GM18907 (cell line): ENCODE measurements at regions not wholly inside any gene's neighbourhood (a gene's known extent, or its start where the extent isn't known, plus 50 kb on each side); places are given as distances from the start of the nearest gene placed in this dataset.
"Not testable (repeated sequence)": the region's sequence is repeated elsewhere in the genome, so short reads cannot be mapped to it uniquely, and the experiment has no call there.

Source experiments
- ATAC-seq: cut with Tn5 transposase; IDR thresholded peaks from one replicate; pipeline ENCODE4 v1.9.1; 2021; ENCODE audit warnings: mild to moderate bottlenecking, moderate library complexity; ENCODE audit not compliant: unreplicated experiment

GRCh38 chr2:138298900-138299299 is 202.7 kb upstream of the SPOPL start:
- ATAC-seq: peak; percentile 80

DNA sequence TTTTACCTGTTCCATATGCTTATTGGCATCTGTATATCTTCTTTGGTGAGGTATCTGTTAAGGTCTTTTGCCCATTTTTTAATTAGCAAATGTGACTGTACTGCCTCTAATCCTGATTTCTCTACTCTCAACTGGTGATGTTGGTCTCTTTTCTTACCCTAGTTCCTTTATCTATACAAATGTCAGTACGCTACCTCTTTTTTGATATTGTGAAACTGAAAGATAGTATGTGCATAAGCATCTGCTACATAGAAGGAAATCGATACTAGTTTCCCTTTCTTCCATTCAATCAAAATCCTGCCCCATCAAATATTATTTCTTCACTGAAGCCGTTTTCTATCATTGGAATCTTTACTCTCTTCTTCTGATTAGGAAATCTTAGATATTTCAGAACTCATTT is 194.9 kb upstream of the SPOPL start:
- ATAC-seq: no peak

DNA sequence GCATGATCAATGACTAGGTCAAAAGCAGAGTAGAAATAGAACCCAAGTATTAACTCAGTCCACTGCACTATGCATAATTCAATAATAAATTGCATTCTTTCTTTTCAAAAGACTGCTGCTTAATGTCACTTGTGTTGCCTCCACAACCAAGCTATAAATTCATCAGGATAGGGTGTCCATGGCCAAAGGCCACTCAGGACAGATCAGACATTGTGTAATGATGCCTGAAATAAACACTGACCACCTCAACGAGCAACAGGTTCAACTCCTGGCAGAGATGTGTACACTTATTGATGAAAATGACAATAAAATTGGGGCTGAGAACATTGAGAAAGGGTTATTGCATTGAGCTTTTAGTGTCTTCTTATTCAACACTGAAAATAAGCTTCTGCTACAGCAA is 194.5 kb upstream of the SPOPL start:
- no peak for ATAC-seq

DNA sequence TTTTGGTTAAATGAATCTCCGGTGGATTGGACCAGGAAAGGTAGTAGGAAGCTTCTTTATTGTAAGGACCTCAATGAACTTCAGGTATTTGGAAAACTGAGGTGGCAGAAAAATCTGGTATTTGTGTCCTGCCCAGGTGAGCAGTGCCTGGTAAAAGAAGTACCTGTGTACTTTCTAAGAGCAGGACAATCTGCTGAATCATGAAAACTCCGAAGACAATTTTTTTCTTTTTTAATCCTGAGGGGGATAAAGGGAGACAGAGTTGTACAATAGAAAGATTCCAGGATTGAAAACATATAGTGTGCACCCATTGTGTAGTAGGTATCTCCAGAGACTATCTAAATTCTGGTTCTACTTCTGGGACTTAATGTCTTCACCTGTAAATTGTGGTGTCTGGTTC is 191.8 kb upstream of the SPOPL start:
- no peak for ATAC-seq

DNA sequence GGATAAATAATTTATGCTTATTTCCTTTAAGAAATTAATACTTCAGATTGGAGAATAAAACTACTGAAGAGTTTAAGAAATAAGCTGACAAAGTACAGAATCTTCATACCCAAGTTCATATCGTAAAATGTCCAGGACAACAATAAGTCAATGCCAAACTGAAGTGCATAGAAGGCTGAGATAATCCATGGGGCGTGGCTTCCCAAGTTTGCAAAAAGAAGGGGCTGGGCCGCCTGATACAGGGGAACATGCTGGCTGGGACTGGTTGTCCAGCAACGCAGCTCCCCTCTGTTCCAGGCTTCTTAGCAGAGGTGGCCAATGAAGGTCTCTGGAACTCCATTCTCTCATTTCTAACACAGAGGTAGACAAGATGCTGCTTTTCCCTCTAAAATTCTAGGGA is 189.5 kb upstream of the SPOPL start:
- ATAC-seq: no peak

GRCh38 chr2:138315619-138316018 is 186.0 kb upstream of the SPOPL start:
- not testable (repeated sequence) for ATAC-seq

- no peak for ATAC-seq
These were observed 182.0 kb upstream of the SPOPL start for GRCh38 chr2:138319616-138320015.

GRCh38 chr2:138321458-138321857 is 180.1 kb upstream of the SPOPL start:
- no peak for ATAC-seq

GRCh38 chr2:138323382-138324067 is 178.0 kb upstream of the SPOPL start:
- no peak for ATAC-seq

DNA sequence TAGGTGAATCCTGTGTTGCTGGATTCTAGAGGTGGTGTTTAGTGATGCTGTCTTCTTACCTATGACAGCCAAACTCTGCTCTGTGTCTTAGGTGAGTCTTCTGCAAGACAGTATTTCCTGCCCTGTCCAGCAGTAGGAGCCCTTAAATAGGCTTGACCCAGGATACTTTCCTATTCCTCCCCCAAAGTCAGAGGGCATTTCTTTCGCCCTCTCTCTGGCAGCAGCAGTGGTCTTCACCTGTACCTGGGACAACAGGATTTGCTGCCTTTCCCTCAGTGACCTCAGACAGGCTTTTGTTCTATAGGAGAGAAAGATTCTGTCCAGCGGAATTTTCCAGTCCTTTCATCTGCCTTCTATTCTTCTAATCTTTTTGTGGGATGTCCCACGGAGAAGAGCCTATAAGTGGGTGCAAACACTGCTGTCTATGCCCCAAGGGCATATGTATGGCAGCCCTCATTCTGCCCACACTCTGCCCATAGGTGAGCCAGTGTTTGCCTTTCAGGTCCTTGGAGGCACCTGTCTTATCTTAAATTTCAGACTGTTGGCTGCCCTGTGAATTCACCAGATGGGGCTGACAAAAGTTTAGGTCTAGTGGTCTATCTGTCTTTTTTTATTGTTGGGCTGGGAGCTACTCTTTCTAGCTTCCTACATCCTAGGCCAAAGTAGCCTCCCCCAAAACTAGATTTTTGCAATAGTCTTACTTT is 177.3 kb upstream of the SPOPL start:
- ATAC-seq: no peak

- ATAC-seq: no peak
These were observed 173.6 kb upstream of the SPOPL start for GRCh38 chr2:138327967-138328366.

GRCh38 chr2:138329162-138329561 is 172.4 kb upstream of the SPOPL start:
- ATAC-seq: no peak

DNA sequence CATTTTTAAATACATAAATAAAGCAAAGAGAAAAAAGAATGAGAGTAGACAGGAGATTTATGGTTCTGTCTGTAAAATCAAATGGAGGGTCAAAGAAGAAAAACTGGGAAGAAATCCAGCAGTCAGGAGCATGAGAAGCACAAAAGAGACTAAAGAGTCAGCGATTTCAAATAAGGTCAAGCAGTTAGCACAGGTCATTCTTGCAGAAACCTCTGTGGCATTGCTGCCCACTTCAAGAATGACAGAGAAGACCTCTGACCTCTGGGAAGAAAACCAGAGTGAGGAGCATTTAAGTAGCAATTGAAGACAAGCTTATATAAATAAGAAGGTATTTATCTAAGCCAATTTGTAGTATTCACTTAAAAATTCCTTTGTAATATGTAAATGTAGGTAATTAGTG is 172.0 kb upstream of the SPOPL start:
- no peak for ATAC-seq

- ATAC-seq: no peak
These were observed 168.4 kb upstream of the SPOPL start for GRCh38 chr2:138333121-138333520.

DNA sequence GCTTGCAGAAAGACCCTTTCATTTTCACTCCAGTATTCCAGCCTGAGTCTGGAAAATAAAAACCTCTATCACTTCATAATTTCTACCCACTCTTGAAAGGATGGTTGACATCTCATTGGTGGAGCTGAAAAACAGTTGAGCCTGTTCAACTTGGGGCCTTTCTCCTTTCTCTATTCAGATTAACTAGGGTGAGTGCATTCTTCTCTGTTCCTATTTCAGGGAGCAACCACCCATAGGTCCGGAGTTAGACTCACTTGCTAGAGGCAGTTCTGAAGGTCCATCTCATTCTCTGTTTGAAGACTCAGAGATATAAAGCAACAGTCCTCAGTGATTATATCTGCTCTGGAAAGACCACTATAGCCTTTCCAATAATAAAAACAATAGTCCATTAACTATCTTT is 167.9 kb upstream of the SPOPL start:
- no peak for ATAC-seq

DNA sequence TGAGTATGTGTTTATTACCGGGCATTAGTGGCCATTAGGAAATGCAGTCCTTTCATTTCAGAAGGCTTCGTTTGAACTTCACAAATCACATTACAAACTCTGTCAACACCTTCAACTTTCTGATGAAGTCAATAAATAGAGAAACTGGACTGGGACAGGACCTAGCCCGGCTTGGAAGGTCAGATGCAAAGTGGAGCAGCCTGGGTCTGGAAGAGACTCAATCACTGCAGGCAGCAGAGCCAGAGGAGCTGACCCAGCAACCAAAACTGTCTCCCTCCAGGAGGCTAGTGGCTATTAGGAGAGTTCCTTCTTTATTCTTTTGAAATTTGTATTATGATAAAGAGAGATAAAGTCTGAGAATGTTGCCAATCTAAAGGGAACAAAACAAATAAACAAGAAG is 167.2 kb upstream of the SPOPL start:
- ATAC-seq: no peak

DNA sequence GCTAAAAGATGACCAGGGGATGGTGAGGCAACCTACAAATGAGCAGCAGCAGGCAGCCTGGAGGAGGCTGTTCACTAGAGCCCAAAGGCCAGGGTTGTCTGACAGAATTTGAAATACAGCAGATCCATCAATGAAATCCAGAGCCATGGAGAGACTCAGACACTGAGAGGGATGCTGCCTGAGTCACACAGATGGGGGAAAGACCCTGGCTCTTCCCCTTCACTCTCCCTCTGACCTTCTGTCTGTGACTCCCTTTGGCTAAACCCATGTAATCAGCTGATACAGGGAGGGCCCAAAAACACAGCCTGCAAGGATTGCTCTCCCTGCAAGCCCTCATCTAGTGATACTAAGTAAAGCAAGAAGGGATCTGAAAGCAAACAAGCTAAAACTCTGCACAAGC is 166.5 kb upstream of the SPOPL start:
- no peak for ATAC-seq

DNA sequence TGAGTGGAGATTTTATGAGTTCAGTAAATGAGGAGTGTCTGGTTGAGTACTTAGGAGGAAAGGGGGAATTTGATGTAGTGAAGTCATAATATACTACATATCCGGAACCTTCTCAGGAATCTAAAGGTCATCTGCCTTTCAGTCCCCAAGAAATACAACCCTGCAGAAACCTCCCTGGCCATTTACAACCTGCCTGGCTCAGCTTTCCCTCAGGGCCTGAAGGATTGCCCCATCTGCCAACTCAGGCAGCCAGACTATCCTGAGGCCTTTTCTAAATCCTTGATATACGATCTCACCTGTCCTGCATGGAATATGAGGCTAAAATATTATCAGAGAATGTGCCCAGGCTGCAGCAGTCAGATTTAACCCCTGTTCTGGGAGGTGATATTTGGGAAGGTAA is 165.4 kb upstream of the SPOPL start:
- ATAC-seq: no peak

DNA sequence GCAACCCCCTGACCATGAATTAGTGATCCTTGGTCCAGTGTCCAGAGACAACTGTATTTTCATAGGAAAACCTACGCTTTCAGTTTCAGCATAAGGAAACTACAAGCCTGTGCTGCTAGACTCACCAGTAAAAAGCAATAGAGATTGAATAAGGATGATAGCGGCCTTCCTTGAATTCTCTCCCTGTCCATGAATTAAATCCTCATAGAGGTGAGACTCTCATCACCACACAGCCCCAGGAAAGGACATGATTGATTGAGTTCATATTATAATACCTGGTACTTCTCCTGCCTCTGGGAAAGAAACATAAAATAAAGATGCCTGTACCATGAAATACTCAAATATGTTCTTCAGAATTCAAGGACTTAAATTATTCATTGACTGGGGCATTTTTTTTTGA is 146.3 kb upstream of the SPOPL start:
- no peak for ATAC-seq

GRCh38 chr2:138356178-138356577 is 145.4 kb upstream of the SPOPL start:
- no peak for ATAC-seq

- peak; percentile 90 for ATAC-seq
These were observed 142.0 kb upstream of the SPOPL start for GRCh38 chr2:138359532-138359931.

DNA sequence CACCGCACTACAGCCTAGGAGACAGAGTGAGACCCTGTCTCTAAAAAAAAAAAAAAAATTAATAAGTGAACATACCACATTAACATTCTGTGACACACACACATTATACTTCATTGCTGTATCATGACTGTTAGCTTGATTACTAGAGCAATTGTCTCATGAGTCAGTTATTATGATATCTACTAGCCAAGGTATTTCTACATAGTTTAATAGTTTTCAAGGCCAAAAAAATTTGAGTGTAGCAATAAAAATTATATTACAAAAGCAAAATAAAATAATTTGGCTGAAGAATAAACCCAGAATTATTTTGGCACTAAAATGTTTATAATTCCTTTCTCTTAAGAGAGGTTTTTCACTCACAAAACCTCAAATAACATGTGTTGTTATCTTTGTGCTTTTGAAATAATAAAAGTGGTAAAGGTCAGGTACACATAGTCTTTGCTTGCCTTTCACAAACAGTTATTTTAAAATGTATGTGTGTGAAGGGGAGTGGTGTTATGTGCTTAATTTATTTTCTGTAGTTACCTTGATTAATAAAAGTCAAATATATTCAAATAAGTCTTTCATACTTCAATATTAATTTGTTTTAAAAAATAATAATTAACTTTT is 136.9 kb upstream of the SPOPL start:
- no peak for ATAC-seq
